Astrocyte (in vitro differentiated cells and primary cell): ENCODE measurements at regions not wholly inside any gene's neighbourhood (a gene's known extent, or its start where the extent isn't known, plus 50 kb on each side); places are given as distances from the start of the nearest gene placed in this dataset.

Experiments
- EZH2 ChIP-seq: IDR thresholded peaks from 2 replicates; pipeline ENCODE4 v1.6.1; 2012; ENCODE audit warnings: mild to moderate bottlenecking, low read length, inconsistent platforms; ENCODE audit not compliant: insufficient read depth
- TF ChIP-seq, protein P1 (sequence below): IDR thresholded peaks from 2 replicates; pipeline ENCODE4 v1.5.1; 2011; ENCODE audit warnings: low read depth, mild to moderate bottlenecking, inconsistent platforms, low read length, moderate library complexity; ENCODE audit not compliant: insufficient read depth

GRCh38 chr5:29758986-29759421, 1434.5 kb upstream of the CDH6 start:
- TF ChIP-seq, protein P1, sequence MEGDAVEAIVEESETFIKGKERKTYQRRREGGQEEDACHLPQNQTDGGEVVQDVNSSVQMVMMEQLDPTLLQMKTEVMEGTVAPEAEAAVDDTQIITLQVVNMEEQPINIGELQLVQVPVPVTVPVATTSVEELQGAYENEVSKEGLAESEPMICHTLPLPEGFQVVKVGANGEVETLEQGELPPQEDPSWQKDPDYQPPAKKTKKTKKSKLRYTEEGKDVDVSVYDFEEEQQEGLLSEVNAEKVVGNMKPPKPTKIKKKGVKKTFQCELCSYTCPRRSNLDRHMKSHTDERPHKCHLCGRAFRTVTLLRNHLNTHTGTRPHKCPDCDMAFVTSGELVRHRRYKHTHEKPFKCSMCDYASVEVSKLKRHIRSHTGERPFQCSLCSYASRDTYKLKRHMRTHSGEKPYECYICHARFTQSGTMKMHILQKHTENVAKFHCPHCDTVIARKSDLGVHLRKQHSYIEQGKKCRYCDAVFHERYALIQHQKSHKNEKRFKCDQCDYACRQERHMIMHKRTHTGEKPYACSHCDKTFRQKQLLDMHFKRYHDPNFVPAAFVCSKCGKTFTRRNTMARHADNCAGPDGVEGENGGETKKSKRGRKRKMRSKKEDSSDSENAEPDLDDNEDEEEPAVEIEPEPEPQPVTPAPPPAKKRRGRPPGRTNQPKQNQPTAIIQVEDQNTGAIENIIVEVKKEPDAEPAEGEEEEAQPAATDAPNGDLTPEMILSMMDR, result no peak
- no peak for TF ChIP-seq EZH2
